Activated B cell treated with CpG ODN at 0.5 μM for 24 hours (primary cell): ENCODE measurements at regions not wholly inside any gene's neighbourhood (a gene's known extent, or its start where the extent isn't known, plus 50 kb on each side); places are given as distances from the start of the nearest gene placed in this dataset.

Experiments
- ATAC-seq: fragments of 200-7000 bp; cut with Tn5 transposase; one replicate; pipeline ENCODE4 v1.10.0; 2021; ENCODE audit warnings: low read depth, mild to moderate bottlenecking, moderate library complexity
- CTCF ChIA-PET: fragments of 350-600 bp; sonication (Branson Sonifier 250); formaldehyde crosslinking; loops from one replicate; lab custom pipeline; 2021; ENCODE audit warnings: antibody characterized with exemption; lab: Charles Lee
- POLR2A ChIA-PET: fragments of 350-600 bp; sonication (Branson Sonifier 250); formaldehyde crosslinking; loops from one replicate; lab custom pipeline; 2021; ENCODE audit warnings: antibody characterized with exemption; lab: Charles Lee
- DNase-seq: peaks from one replicate; pipeline ENCODE4 v3.0.0; 2022
- H3K27ac Mint-ChIP-seq: one replicate; pipeline ENCODE4 v1.8.0; 2020; ENCODE audit warnings: mixed read lengths
- H3K27me3 Mint-ChIP-seq: one replicate; pipeline ENCODE4 v1.8.0; 2021; ENCODE audit warnings: mixed read lengths
- H3K36me3 Mint-ChIP-seq: one replicate; pipeline ENCODE4 v1.8.0; 2021; ENCODE audit warnings: low read depth, mixed read lengths
- H3K4me1 Mint-ChIP-seq: one replicate; pipeline ENCODE4 v1.8.0; 2021; ENCODE audit warnings: mixed read lengths
- H3K4me3 Mint-ChIP-seq: one replicate; pipeline ENCODE4 v1.8.0; 2020; ENCODE audit warnings: mild to moderate bottlenecking, mixed read lengths
- H3K9me3 Mint-ChIP-seq: one replicate; pipeline ENCODE4 v1.8.0; 2020; ENCODE audit warnings: mixed read lengths
- intact Hi-C: fragments of 100-400 bp; cut with micrococcal nuclease; formaldehyde crosslinking; loops from one replicate; pipeline ENCODE4 v1.15.1; 2024
- TF ChIP-seq, protein P1 (sequence below): fragments of 200-600 bp; IDR thresholded peaks from one replicate; pipeline ENCODE4 v1.8.0; 2022; ENCODE audit warnings: antibody characterized with exemption, mild to moderate bottlenecking

- ATAC-seq (no peak), DNase-seq (no peak)
- TF ChIP-seq, protein P1, sequence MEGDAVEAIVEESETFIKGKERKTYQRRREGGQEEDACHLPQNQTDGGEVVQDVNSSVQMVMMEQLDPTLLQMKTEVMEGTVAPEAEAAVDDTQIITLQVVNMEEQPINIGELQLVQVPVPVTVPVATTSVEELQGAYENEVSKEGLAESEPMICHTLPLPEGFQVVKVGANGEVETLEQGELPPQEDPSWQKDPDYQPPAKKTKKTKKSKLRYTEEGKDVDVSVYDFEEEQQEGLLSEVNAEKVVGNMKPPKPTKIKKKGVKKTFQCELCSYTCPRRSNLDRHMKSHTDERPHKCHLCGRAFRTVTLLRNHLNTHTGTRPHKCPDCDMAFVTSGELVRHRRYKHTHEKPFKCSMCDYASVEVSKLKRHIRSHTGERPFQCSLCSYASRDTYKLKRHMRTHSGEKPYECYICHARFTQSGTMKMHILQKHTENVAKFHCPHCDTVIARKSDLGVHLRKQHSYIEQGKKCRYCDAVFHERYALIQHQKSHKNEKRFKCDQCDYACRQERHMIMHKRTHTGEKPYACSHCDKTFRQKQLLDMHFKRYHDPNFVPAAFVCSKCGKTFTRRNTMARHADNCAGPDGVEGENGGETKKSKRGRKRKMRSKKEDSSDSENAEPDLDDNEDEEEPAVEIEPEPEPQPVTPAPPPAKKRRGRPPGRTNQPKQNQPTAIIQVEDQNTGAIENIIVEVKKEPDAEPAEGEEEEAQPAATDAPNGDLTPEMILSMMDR: no peak
- CTCF ChIA-PET: no interaction called here
- POLR2A ChIA-PET: no interaction called here
- no peaks in the 10 kb centered on the region for H3K36me3 Mint-ChIP-seq
- intact Hi-C loops: no loop called here
- peaks cover 4% of the 10 kb centered on the region for H3K9me3 Mint-ChIP-seq
- no peak overlapping the region for H3K4me3 Mint-ChIP-seq
- no peaks in the 10 kb centered on the region for H3K27me3 Mint-ChIP-seq
- no peaks in the 10 kb centered on the region for H3K4me1 Mint-ChIP-seq
- H3K27ac Mint-ChIP-seq: no peak overlapping the region
Measured at GRCh38 chr9:30757723-30758122, 1626.7 kb upstream of the ACO1 start.

DNA sequence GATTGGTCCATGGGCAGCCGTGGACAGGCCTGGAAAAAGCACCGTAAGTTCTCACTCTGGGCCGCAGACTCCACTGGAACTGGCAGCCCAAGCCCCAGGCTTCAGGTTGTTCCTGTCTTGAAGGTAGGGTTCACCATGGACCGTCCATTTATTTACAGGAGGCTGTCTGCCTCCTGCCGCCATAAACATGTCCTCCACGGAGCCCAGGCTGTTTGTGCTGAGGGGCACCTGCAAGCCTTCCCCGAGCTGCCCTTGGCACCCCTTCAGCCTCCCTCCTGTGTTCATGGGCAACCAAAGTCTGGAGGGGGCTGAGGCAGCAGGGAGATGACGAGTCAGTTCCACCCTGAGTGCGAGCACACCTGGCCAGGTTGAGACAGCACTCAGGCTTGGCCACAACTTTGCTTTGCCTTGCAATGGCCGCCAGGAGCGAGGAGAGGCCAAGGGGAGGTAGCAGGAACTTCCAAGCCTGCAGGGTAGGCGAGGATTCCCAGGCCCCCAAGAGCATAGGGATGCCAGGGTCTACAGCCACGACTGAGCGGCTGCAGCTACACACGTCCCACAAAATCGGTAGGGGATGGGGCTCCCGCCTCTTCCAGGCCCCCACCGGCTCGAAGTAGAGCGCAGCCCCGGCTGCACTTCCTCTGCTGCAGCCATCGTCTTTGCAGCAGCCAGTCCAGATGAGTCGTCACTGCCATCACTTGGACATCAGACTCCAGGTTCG, 1625.6 kb upstream of the ACO1 start:
- ATAC-seq: no peak
- no peaks in the 10 kb centered on the region for H3K36me3 Mint-ChIP-seq
- no peaks in the 10 kb centered on the region for H3K4me1 Mint-ChIP-seq
- intact Hi-C loops: no loop called here
- DNase-seq: no peak
- ChIA-PET POLR2A (no interaction called here), CTCF (no interaction called here)
- no peak overlapping the region for H3K27ac Mint-ChIP-seq
- TF ChIP-seq, protein P1: no peak
- H3K4me3 Mint-ChIP-seq: no peak overlapping the region
- H3K27me3 Mint-ChIP-seq: no peaks in the 10 kb centered on the region
- peaks cover 4% of the 10 kb centered on the region for H3K9me3 Mint-ChIP-seq

DNA sequence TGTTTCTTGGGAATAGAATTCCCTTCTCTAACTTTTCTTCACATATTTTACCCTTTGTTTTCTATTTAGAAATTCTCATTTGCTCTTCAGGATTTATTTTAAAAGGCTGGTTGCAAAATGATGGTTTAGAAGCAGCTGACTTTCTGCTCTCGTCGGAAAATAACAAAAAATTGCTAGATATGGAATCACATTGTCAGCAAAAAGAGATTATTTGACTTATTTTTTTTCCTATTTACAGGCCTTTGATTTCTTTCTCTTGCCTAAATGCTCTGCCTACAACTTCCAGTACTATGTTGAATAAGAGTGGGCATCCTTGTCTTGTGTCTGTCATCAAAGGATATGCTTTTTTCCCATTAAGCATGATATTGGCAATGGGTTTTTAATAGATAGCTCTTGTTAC, 1619.1 kb upstream of the ACO1 start:
- Mint-ChIP-seq H3K27me3 (no peaks in the 10 kb centered on the region), H3K36me3 (no peaks in the 10 kb centered on the region), H3K4me1 (no peaks in the 10 kb centered on the region), H3K9me3 (no peaks in the 10 kb centered on the region), H3K27ac (no peak overlapping the region), H3K4me3 (no peak overlapping the region)
- TF ChIP-seq, protein P1: no peak
- POLR2A ChIA-PET: no interaction called here
- intact Hi-C loops: no loop called here
- no peak for DNase-seq
- no peak for ATAC-seq
- CTCF ChIA-PET: no interaction called here

GRCh38 chr9:30771163-30771708, 1613.2 kb upstream of the ACO1 start:
- CTCF ChIA-PET: no interaction called here
- Mint-ChIP-seq H3K9me3 (peaks cover 7% of the 10 kb centered on the region), H3K4me1 (no peaks in the 10 kb centered on the region), H3K27me3 (no peaks in the 10 kb centered on the region), H3K4me3 (no peak overlapping the region), H3K36me3 (no peaks in the 10 kb centered on the region), H3K27ac (no peak overlapping the region)
- POLR2A ChIA-PET: no interaction called here
- TF ChIP-seq, protein P1: no peak
- no peak for DNase-seq
- no peak for ATAC-seq
- intact Hi-C loops: no loop called here

DNA sequence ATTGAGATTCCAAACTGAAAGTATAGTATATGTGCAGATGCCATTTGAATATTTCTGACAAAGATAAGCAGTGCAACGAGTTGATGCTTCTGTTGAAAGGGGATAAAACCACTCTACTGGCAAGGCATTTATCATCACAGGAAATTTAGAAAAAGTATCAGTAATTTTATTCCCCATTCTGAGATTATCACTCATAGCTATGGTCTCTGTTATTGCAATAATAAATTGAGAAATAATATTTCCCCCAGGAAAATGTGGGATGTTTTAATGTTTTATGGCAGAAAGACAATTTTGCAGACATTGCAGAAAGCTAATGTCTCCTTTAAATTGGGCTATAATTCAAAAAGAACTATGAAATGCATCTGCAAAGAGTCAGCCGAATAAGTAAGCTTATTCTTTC, 1612.7 kb upstream of the ACO1 start:
- no peak overlapping the region for H3K4me3 Mint-ChIP-seq
- DNase-seq: no peak
- ATAC-seq: no peak
- no peaks in the 10 kb centered on the region for H3K4me1 Mint-ChIP-seq
- H3K36me3 Mint-ChIP-seq: no peaks in the 10 kb centered on the region
- ChIA-PET POLR2A (no interaction called here), CTCF (no interaction called here)
- intact Hi-C loops: no loop called here
- TF ChIP-seq, protein P1: no peak
- no peaks in the 10 kb centered on the region for H3K27me3 Mint-ChIP-seq
- H3K9me3 Mint-ChIP-seq: peaks cover 7% of the 10 kb centered on the region
- H3K27ac Mint-ChIP-seq: no peak overlapping the region
